ENCODE measurements at regions not wholly inside any gene's neighbourhood (a gene's known extent, or its start where the extent isn't known, plus 50 kb on each side); places are given as distances from the start of the nearest gene placed in this dataset.

GRCh38 chr3:81245043-81245442 is 516.4 kb downstream of the GBE1 start:
- TF ChIP-seq EZH2phosphoT487 (IDR thresholded peaks at IDR 0.05; ENCODE audit: insufficient read depth, low read depth): no peak
- no peak for TF ChIP-seq EZH2 (IDR thresholded peaks at IDR 0.05; ENCODE audit: insufficient read depth, poor library complexity, severe bottlenecking)
